GM12874 (cell line): ENCODE measurements at regions not wholly inside any gene's neighbourhood (a gene's known extent, or its start where the extent isn't known, plus 50 kb on each side); places are given as distances from the start of the nearest gene placed in this dataset.

Source experiments
- TF ChIP-seq, protein P1 (sequence below): IDR thresholded peaks from 2 replicates; pipeline ENCODE4 v1.5.1; 2011; ENCODE audit warnings: low read depth, mild to moderate bottlenecking, control low read depth, low read length, moderate library complexity; ENCODE audit not compliant: insufficient read depth

DNA sequence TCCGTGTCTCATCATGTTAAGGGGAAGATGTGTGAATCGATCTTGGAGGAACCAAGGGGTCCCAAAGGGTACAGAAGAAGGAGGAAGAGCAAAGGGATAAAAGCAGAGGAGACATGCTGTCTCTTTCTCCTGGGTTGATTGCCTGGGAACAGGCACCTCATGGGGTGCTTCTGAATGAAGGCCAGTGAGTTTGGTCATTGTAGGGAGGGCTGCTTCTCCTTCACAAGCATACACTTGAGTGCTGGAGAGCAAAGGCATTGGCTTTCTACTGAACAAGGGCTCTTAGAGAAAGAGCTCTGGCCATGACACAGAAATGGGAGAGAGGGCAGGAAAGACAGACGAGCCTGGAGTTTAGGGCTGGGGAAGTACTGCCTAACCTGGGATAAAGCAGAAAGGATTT lies 146.7 kb upstream of the NPY start:
- TF ChIP-seq, protein P1, sequence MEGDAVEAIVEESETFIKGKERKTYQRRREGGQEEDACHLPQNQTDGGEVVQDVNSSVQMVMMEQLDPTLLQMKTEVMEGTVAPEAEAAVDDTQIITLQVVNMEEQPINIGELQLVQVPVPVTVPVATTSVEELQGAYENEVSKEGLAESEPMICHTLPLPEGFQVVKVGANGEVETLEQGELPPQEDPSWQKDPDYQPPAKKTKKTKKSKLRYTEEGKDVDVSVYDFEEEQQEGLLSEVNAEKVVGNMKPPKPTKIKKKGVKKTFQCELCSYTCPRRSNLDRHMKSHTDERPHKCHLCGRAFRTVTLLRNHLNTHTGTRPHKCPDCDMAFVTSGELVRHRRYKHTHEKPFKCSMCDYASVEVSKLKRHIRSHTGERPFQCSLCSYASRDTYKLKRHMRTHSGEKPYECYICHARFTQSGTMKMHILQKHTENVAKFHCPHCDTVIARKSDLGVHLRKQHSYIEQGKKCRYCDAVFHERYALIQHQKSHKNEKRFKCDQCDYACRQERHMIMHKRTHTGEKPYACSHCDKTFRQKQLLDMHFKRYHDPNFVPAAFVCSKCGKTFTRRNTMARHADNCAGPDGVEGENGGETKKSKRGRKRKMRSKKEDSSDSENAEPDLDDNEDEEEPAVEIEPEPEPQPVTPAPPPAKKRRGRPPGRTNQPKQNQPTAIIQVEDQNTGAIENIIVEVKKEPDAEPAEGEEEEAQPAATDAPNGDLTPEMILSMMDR, result no peak

DNA sequence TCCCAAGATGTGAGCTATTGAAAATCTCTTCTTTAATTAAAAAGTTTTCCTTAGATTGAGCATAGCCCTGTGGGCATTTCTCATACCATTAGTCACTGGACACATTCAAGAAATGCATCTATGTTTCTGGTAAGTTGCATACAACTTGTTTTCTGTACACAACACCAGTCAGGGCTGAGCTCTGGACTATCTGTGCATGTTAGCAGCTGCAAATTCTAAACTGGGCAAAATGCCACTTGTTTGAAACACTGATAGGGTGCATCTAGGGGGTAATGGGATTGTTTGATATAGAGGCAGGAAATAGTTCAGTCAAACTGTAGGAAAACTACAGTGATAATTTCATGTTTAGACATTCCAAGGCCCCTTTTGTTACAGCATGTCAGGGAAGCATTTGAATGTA lies 145.6 kb upstream of the NPY start:
- TF ChIP-seq, protein P1, result no peak

DNA sequence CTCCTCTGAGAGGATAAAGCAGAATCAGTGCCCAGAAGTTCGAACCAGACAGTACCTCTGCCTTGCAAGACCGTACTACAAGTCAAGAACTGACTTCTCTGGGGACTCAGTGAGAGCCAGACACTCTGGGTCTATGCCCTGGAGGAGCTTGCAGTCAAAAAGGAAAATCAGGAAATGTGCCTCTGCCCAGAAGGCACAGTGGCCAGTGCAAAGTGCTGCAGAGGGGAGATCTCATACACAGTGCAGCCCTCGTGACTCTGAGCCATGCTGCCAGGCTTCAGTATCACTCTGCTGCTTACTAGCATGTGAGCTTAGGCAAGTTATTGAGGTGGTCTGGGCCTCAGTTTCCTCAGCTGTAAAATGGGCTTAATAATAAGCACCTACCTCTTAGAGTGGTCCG lies 144.0 kb upstream of the NPY start:
- TF ChIP-seq, protein P1, result no peak

DNA sequence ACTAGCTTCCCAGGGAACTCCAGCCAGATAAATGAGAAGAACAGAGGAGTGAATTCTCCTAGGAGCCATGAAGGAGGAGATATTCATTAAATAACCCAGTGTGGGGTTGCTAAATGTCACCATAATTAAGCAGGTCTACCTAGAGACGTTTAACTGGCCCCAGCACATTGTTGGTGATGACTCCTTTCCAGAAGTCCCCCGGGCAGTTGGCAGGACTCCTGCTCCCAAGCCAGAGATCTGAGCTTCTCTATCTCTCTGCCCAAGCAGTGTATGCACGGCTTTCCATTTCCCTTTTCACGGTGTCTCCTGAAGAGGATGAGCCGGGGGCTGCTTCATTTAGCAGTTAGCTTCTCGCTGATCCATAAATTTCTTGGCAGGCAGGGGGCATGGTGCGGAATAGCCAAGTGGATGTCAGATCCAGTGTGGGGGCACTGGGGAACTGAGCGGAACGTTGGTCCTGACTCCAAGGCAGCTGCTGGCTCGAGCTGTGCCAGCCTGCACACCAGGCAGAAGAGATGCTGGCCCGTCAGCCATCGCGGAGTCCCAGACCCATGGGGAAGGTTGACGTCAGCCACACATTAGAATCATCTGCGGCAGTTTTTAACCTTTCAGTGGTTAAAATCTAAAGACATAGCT lies 142.0 kb upstream of the NPY start:
- TF ChIP-seq, protein P1, result no peak

DNA sequence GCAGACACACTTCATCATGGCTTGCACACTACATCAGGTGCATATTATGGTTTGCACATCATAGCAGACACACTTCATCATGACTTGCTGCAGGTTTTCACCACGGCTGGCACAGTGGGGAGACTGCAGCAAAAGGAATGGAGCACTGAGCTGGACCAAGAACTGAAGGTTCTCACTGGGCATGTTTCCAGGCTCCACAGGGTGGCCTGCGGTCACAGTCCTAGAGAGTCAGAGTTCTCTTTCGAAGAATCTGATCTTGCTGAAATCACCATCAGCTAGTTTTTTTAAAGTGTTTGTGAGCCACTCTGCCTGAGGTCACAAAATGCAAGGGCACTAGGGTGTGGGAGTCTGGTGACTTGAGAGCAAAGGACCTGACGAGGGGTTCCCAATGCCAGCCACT lies 140.4 kb upstream of the NPY start:
- TF ChIP-seq, protein P1, result no peak

DNA sequence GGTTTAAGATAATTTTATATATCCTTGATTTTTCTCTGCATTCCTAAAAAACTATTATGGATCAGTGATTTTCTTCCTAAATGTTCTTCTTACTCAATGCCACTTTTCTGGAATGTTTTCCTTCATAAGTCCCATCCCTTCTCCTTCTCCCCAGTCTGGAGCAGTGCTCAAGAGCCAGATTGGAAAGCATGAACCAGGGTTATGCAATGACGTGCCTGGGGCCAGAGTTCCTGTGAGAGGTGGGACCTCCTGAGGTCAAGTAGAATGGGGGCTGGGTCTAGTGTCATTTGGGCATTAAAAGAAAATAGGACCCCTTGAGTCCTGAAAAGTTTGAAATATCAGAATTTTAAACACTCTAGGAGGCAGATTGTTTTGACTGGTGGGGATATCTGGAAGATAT lies 132.0 kb upstream of the NPY start:
- TF ChIP-seq, protein P1, result no peak

DNA sequence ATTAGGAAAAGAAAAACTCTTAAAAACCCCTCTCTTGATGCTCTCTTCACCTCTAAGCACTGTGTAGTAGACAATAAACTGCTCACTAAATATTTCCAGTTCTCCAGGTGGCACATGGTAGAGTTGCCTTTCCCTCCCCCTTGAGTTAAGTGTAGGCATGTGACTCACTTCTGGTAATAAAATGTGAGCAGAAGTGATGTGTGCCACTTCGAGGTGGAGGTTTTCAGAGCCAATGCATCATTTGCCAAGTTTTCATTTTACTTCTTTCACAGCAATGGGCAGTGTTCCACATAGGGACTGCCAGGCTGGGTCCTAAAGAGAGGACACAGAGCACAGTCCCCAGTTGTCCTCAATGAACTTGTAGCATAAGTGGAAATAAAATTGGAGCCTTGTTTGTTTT lies 131.6 kb upstream of the NPY start:
- TF ChIP-seq, protein P1, result no peak
